ENCODE measurements at regions not wholly inside any gene's neighbourhood (a gene's known extent, or its start where the extent isn't known, plus 50 kb on each side); places are given as distances from the start of the nearest gene placed in this dataset.

DNA sequence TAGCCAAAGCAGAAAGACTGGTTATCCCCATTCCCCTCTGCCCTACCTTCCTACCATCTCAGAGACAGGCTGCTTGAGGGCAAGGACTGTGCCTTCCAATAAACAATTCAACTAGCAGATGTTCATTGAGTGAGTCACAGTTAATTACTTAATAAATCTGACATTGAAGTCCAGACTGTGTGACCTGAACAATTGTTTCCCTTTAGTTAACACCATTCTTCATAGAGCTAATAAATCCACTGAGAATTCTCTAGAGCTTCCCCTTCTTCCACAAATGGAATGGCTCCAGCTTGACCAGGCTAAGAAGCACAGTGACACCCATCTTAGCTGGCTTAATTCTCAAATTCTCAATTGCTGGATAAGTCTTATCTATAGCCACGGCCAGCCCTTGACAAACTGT lies 61.9 kb upstream of the GJA5 start:
- Histone ChIP-seq H4K20me1 (ENCODE audit: low read length) (no peaks in the 10 kb centered on the region), H3K9ac (ENCODE audit: low read length) (no peak overlapping the region), H3K4me1 (ENCODE audit: insufficient read depth, low read length) (peaks cover 7% of the 10 kb centered on the region; the same call in 1 of the 2 replicates), H3K4me2 (ENCODE audit: low read length) (no peak overlapping the region), H2AFZ (ENCODE audit: low read length) (no peak overlapping the region), H3K4me3 (ENCODE audit: low read length) (no peak overlapping the region), H3F3A (ENCODE audit: low read length, unreplicated experiment) (no peaks in the 10 kb centered on the region), H3K36me3 (ENCODE audit: low read depth, low read length) (no peaks in the 10 kb centered on the region), H3K27ac (ENCODE audit: low read length) (no peak overlapping the region), H3K9me3 (ENCODE audit: low read length) (no peaks in the 10 kb centered on the region), H3K79me2 (ENCODE audit: low read length) (no peaks in the 10 kb centered on the region), H3K9me2 (replicated peaks; ENCODE audit: low read length) (no peaks in the 10 kb centered on the region), H3K27me3 (ENCODE audit: low read length) (no peaks in the 10 kb centered on the region)
- ATAC-seq (peak; percentile 63), DNase-seq (peak; percentile 55)
- TF ChIP-seq CTCF (conservative IDR thresholded peaks at IDR 0.05; ENCODE audit: low read depth, low read length) (no peak), EZH2 (IDR thresholded peaks at IDR 0.05; ENCODE audit: low read length, unreplicated experiment) (no peak), EZH2phosphoT487 (IDR thresholded peaks at IDR 0.05; ENCODE audit: borderline replicate concordance, low read length) (no peak)
- intact Hi-C loops (cut with micrococcal nuclease): no loop called here
- ChIA-PET POLR2A (ENCODE audit: unreplicated experiment) (no interaction called here), CTCF (interaction anchor here (0.6 kb wide), 1 partner anchor 65 kb away, joined by 3 read pairs; no protein-coding TSS in a partner anchor)
- no TSS peak for BruUV-seq (replicated peaks)

- TF ChIP-seq EZH2phosphoT487 (IDR thresholded peaks at IDR 0.05; ENCODE audit: borderline replicate concordance, low read length) (no peak), EZH2 (IDR thresholded peaks at IDR 0.05; ENCODE audit: low read length, unreplicated experiment) (no peak)
- CTCF ChIA-PET: no interaction called here
Measured at GRCh38 chr1:147824001-147824400, 63.6 kb upstream of the GJA5 start.

GRCh38 chr1:147824798-147825197 lies 64.4 kb upstream of the GJA5 start:
- H3K9me2 ChIP-seq (replicated peaks; ENCODE audit: low read length): no peaks in the 10 kb centered on the region
- TF ChIP-seq EZH2phosphoT487 (IDR thresholded peaks at IDR 0.05; ENCODE audit: borderline replicate concordance, low read length): no peak
- no peak for TF ChIP-seq CTCF (conservative IDR thresholded peaks at IDR 0.05; ENCODE audit: low read depth, low read length)
- no peak for TF ChIP-seq EZH2 (IDR thresholded peaks at IDR 0.05; ENCODE audit: low read length, unreplicated experiment)
- CTCF ChIA-PET: no interaction called here
- H3K36me3 ChIP-seq (ENCODE audit: low read depth, low read length): no peaks in the 10 kb centered on the region
- H4K20me1 ChIP-seq (ENCODE audit: low read length): no peaks in the 10 kb centered on the region
- intact Hi-C loops (cut with micrococcal nuclease): no loop called here
- 0 out of 2 replicates have a peak, but pooled peaks have one; percentile 27 for ATAC-seq
- DNase-seq: no peak
- no peaks in the 10 kb centered on the region for H3K79me2 ChIP-seq (ENCODE audit: low read length)
- H3K9me3 ChIP-seq (ENCODE audit: low read length): no peaks in the 10 kb centered on the region
- H3K9ac ChIP-seq (ENCODE audit: low read length): no peak overlapping the region
- no peak overlapping the region for H3K27ac ChIP-seq (ENCODE audit: low read length)
- no peak overlapping the region for H3K4me2 ChIP-seq (ENCODE audit: low read length)
- no TSS peak for BruUV-seq (replicated peaks)
- POLR2A ChIA-PET (ENCODE audit: unreplicated experiment): no interaction called here
- H3K4me1 ChIP-seq (ENCODE audit: insufficient read depth, low read length): peaks cover 7% of the 10 kb centered on the region; the same call in 1 of the 2 replicates
- no peak overlapping the region for H2AFZ ChIP-seq (ENCODE audit: low read length)
- H3K27me3 ChIP-seq (ENCODE audit: low read length): no peaks in the 10 kb centered on the region
- H3F3A ChIP-seq (ENCODE audit: low read length, unreplicated experiment): no peaks in the 10 kb centered on the region
- no peak overlapping the region for H3K4me3 ChIP-seq (ENCODE audit: low read length)

More at GRCh38 chr1:147824001-147824400, 63.6 kb upstream of the GJA5 start:
- Histone ChIP-seq H3K27me3 (ENCODE audit: low read length) (no peaks in the 10 kb centered on the region), H3K9me3 (ENCODE audit: low read length) (no peaks in the 10 kb centered on the region), H3K9me2 (replicated peaks; ENCODE audit: low read length) (no peaks in the 10 kb centered on the region), H3K9ac (ENCODE audit: low read length) (no peak overlapping the region), H2AFZ (ENCODE audit: low read length) (no peak overlapping the region), H3K36me3 (ENCODE audit: low read depth, low read length) (no peaks in the 10 kb centered on the region), H3F3A (ENCODE audit: low read length, unreplicated experiment) (no peaks in the 10 kb centered on the region), H4K20me1 (ENCODE audit: low read length) (no peaks in the 10 kb centered on the region), H3K27ac (ENCODE audit: low read length) (no peak overlapping the region), H3K79me2 (ENCODE audit: low read length) (no peaks in the 10 kb centered on the region), H3K4me3 (ENCODE audit: low read length) (no peak overlapping the region), H3K4me2 (ENCODE audit: low read length) (no peak overlapping the region), H3K4me1 (ENCODE audit: insufficient read depth, low read length) (peaks cover 7% of the 10 kb centered on the region; the same call in 1 of the 2 replicates)
- BruUV-seq (replicated peaks): no TSS peak
- POLR2A ChIA-PET (ENCODE audit: unreplicated experiment): no interaction called here
- DNase-seq (no peak), ATAC-seq (no peak)
- intact Hi-C loops (cut with micrococcal nuclease): no loop called here
